Neuronal stem cell (in vitro differentiated cells): ENCODE measurements at regions not wholly inside any gene's neighbourhood (a gene's known extent, or its start where the extent isn't known, plus 50 kb on each side); places are given as distances from the start of the nearest gene placed in this dataset.

ENCODE experiments used
- DNase-seq: peaks from one replicate; pipeline ENCODE4 v3.0.0-alpha.2; 2013; ENCODE audit warnings: low spot score
- H2AFZ ChIP-seq: one replicate; pipeline ENCODE4 v1.6.1; 2013; ENCODE audit warnings: mild to moderate bottlenecking, low read length, inconsistent platforms
- H2AK5ac ChIP-seq: 2 replicates; pipeline ENCODE4 v1.6.1; 2013; ENCODE audit warnings: low read depth, mild to moderate bottlenecking, inconsistent platforms, low read length, moderate library complexity, mixed read lengths
- H2BK120ac ChIP-seq: 2 replicates; pipeline ENCODE4 v1.6.1; 2013; ENCODE audit warnings: low read depth, mild to moderate bottlenecking, inconsistent platforms, low read length, moderate library complexity, mixed read lengths
- H2BK12ac ChIP-seq: one replicate; pipeline ENCODE4 v1.6.1; 2013; ENCODE audit warnings: low read length, inconsistent platforms
- H2BK15ac ChIP-seq: 2 replicates; pipeline ENCODE4 v1.6.1; 2013; ENCODE audit warnings: mild to moderate bottlenecking, low read length, inconsistent platforms, mixed read lengths
- H2BK5ac ChIP-seq: one replicate; pipeline ENCODE4 v1.6.1; 2013; ENCODE audit warnings: inconsistent platforms, mild to moderate bottlenecking, low read length, moderate library complexity
- H3K14ac ChIP-seq: one replicate; pipeline ENCODE4 v1.6.1; 2013; ENCODE audit warnings: low read length, inconsistent platforms
- H3K18ac ChIP-seq: 2 replicates; pipeline ENCODE4 v1.6.1; 2013; ENCODE audit warnings: low read length, inconsistent platforms
- H3K23ac ChIP-seq: 2 replicates; pipeline ENCODE4 v1.6.1; 2013; ENCODE audit warnings: low read depth, mild to moderate bottlenecking, mixed read lengths, low read length, inconsistent platforms; ENCODE audit not compliant: poor library complexity
- H3K27ac ChIP-seq: replicated peaks from 3 replicates; pipeline ENCODE4 v1.5.1; 2013; ENCODE audit warnings: low read length, inconsistent platforms
- H3K27me3 ChIP-seq, 3 experiments: 2 replicates each; pipeline ENCODE4 v1.6.1; 2013; ENCODE audit warnings: low read length in 3 of 3, mild to moderate bottlenecking in 2 of 3, inconsistent platforms in 1 of 3, low read depth in 1 of 3, mixed read lengths in 1 of 3, moderate library complexity in 1 of 3; ENCODE audit not compliant: control insufficient read depth in 3 of 3, insufficient read depth in 3 of 3
- H3K36me3 ChIP-seq, 2 donors: replicated peaks in 1 of 2; 2 replicates each; pipeline ENCODE4 v1.6.1; 2013; ENCODE audit warnings: low read length in 2 of 2; ENCODE audit not compliant: control insufficient read depth in 2 of 2, insufficient read depth in 2 of 2
- H3K4ac ChIP-seq: 2 replicates; pipeline ENCODE4 v1.6.1; 2013; ENCODE audit warnings: inconsistent platforms, mild to moderate bottlenecking, low read length, moderate library complexity
- H3K4me1 ChIP-seq, 2 donors: 1 replicate in 1 of 2; 2 replicates in 1 of 2; pipeline ENCODE4 v1.6.1; 2013; ENCODE audit warnings: low read length in 2 of 2, low read depth in 1 of 2; ENCODE audit not compliant: control insufficient read depth in 2 of 2, insufficient read depth in 1 of 2
- H3K4me2 ChIP-seq: one replicate; pipeline ENCODE4 v1.6.1; 2013; ENCODE audit warnings: mild to moderate bottlenecking, low read length, inconsistent platforms; ENCODE audit not compliant: insufficient read depth, poor library complexity, severe bottlenecking
- H3K4me3 ChIP-seq, 2 donors: 2 replicates each; pipeline ENCODE4 v1.5.1; 2013; ENCODE audit warnings: low read length in 2 of 2, mild to moderate bottlenecking in 2 of 2, inconsistent platforms in 1 of 2, moderate library complexity in 1 of 2
- H3K79me1 ChIP-seq: one replicate; pipeline ENCODE4 v1.6.1; 2013; ENCODE audit warnings: low read depth, mild to moderate bottlenecking, inconsistent platforms, low read length, moderate library complexity
- H3K9ac ChIP-seq: one replicate; pipeline ENCODE4 v1.6.1; 2013; ENCODE audit warnings: mild to moderate bottlenecking, low read depth, low read length, inconsistent platforms; ENCODE audit not compliant: poor library complexity
- H3K9me3 ChIP-seq, 2 donors: replicated peaks in 1 of 2; 2 replicates each; pipeline versions ENCODE3 to v1.6.1; 2013; ENCODE audit warnings: low read length in 2 of 2, mild to moderate bottlenecking in 2 of 2, inconsistent platforms in 1 of 2, low read depth in 1 of 2, mixed read lengths in 1 of 2, moderate library complexity in 1 of 2; ENCODE audit not compliant: control insufficient read depth in 2 of 2, insufficient read depth in 1 of 2
- H4K8ac ChIP-seq: one replicate; pipeline ENCODE4 v1.6.1; 2013; ENCODE audit warnings: low read depth, mild to moderate bottlenecking, inconsistent platforms, low read length, moderate library complexity
- H4K91ac ChIP-seq: one replicate; pipeline ENCODE4 v1.6.1; 2013; ENCODE audit warnings: low read length, low read depth, mild to moderate bottlenecking, inconsistent platforms; ENCODE audit not compliant: poor library complexity
- WGBS, 2 donors: extraction: QIAGEN DNeasy Blood & Tissue Kit; methylation state at CpG; one replicate each; pipeline ENCODE4 v1.1.7; 2013; ENCODE audit warnings: missing lambda C conversion rate in 2 of 2, mixed read lengths in 1 of 2; ENCODE audit not compliant: insufficient read length in 2 of 2, insufficient replicate concordance in 1 of 2; ENCODE audit errors: extremely low coverage in 2 of 2; 5-methylcytosine and 5-hydroxymethylcytosine counted together

GRCh38 chr12:91687052-91688017, 458.3 kb downstream of the BTG1 start:
- no CpG with 5 or more reads among the region's 3 CpGs for WGBS, 2 donors

GRCh38 chr12:91685917-91686316, 459.7 kb downstream of the BTG1 start:
- Histone ChIP-seq H3K23ac (no peak overlapping the region), H2BK15ac (no peak overlapping the region), H3K18ac (no peak overlapping the region), H3K4me2 (no peak overlapping the region), H2BK5ac (no peak overlapping the region), H4K91ac (no peak overlapping the region), H2BK12ac (no peak overlapping the region), H3K9ac (no peak overlapping the region), H3K27me3 (no peaks in the 10 kb centered on the region), H3K4me3 (no peak overlapping the region), H3K27ac (no peak overlapping the region), H3K36me3 (no peaks in the 10 kb centered on the region), H2BK120ac (no peak overlapping the region), H3K79me1 (no peaks in the 10 kb centered on the region), H3K4ac (no peak overlapping the region), H3K4me1 (no peaks in the 10 kb centered on the region), H2AFZ (no peak overlapping the region), H4K8ac (no peak overlapping the region), H3K9me3 (no peaks in the 10 kb centered on the region), H3K14ac (no peak overlapping the region), H2AK5ac (no peak overlapping the region)
- DNase-seq, result no peak
- no CpG with 5 or more reads among the region's 2 CpGs for WGBS, 2 donors

More at GRCh38 chr12:91687052-91688017, 458.3 kb downstream of the BTG1 start:
- no peak for DNase-seq
- no peaks in the 10 kb centered on the region for H3K9me3 ChIP-seq
- H2BK15ac ChIP-seq, result no peak overlapping the region
- H3K4me2 ChIP-seq, result no peak overlapping the region
- H3K4me1 ChIP-seq, result no peaks in the 10 kb centered on the region
- no peak overlapping the region for H3K18ac ChIP-seq
- H2AK5ac ChIP-seq, result no peak overlapping the region
- H3K79me1 ChIP-seq, result no peaks in the 10 kb centered on the region
- no peak overlapping the region for H2BK12ac ChIP-seq
- no peak overlapping the region for H2AFZ ChIP-seq
- H3K36me3 ChIP-seq, result no peaks in the 10 kb centered on the region
- no peaks in the 10 kb centered on the region for H3K27me3 ChIP-seq
- no peak overlapping the region for H3K9ac ChIP-seq
- H3K23ac ChIP-seq, result no peak overlapping the region
- no peak overlapping the region for H4K8ac ChIP-seq
- no peak overlapping the region for H3K4ac ChIP-seq
- no peak overlapping the region for H2BK5ac ChIP-seq
- no peak overlapping the region for H3K4me3 ChIP-seq
- no peak overlapping the region for H2BK120ac ChIP-seq
- H3K14ac ChIP-seq, result no peak overlapping the region
- no peak overlapping the region for H4K91ac ChIP-seq
- H3K27ac ChIP-seq, result no peak overlapping the region

- no peak for DNase-seq
- Histone ChIP-seq H2BK15ac (no peak overlapping the region), H2BK5ac (no peak overlapping the region), H3K9ac (no peak overlapping the region), H2BK12ac (no peak overlapping the region), H3K79me1 (no peaks in the 10 kb centered on the region), H3K14ac (no peak overlapping the region), H2AK5ac (no peak overlapping the region), H2BK120ac (no peak overlapping the region), H2AFZ (no peak overlapping the region), H3K18ac (no peak overlapping the region), H3K23ac (no peak overlapping the region), H3K4me2 (no peak overlapping the region), H3K4me3 (no peak overlapping the region), H3K27ac (no peak overlapping the region), H3K4me1 (no peaks in the 10 kb centered on the region), H3K9me3 (no peaks in the 10 kb centered on the region), H3K4ac (no peak overlapping the region), H3K27me3 (no peaks in the 10 kb centered on the region), H4K8ac (no peak overlapping the region), H4K91ac (no peak overlapping the region), H3K36me3 (no peaks in the 10 kb centered on the region)
- 100% methylated on average over 4 of the region's 11 CpGs; no CpG with 5 or more reads in 1 of the 2 donors for WGBS, 2 donors
Observed at GRCh38 chr12:91681751-91682150, 463.9 kb downstream of the BTG1 start.

- no peak overlapping the region for H4K91ac ChIP-seq
- no peaks in the 10 kb centered on the region for H3K36me3 ChIP-seq
- H3K79me1 ChIP-seq, result no peaks in the 10 kb centered on the region
- H2AFZ ChIP-seq, result no peak overlapping the region
- H3K4me1 ChIP-seq, result no peaks in the 10 kb centered on the region
- H3K9ac ChIP-seq, result no peak overlapping the region
- H4K8ac ChIP-seq, result no peak overlapping the region
- DNase-seq, result no peak
- no peaks in the 10 kb centered on the region for H3K27me3 ChIP-seq
- no peak overlapping the region for H3K27ac ChIP-seq
- H3K23ac ChIP-seq, result no peak overlapping the region
- no peak overlapping the region for H2BK15ac ChIP-seq
- H2BK5ac ChIP-seq, result no peak overlapping the region
- H3K4me2 ChIP-seq, result no peak overlapping the region
- no peak overlapping the region for H2BK12ac ChIP-seq
- no peak overlapping the region for H2BK120ac ChIP-seq
- H3K4me3 ChIP-seq, result no peak overlapping the region
- no peak overlapping the region for H3K14ac ChIP-seq
- no peaks in the 10 kb centered on the region for H3K9me3 ChIP-seq
- H3K18ac ChIP-seq, result no peak overlapping the region
- no peak overlapping the region for H2AK5ac ChIP-seq
- no CpG with 5 or more reads among the region's 2 CpGs for WGBS, 2 donors
- H3K4ac ChIP-seq, result no peak overlapping the region
Observed at GRCh38 chr12:91680864-91681263, 464.8 kb downstream of the BTG1 start.
